NCI-H2196 treated with DMSO at 0.1 percent for 48 hours (cell line): ENCODE measurements at regions not wholly inside any gene's neighbourhood (a gene's known extent, or its start where the extent isn't known, plus 50 kb on each side); places are given as distances from the start of the nearest gene placed in this dataset.

Source experiments
- DNase-seq: peaks from one replicate; lab custom pipeline; 2025; ENCODE audit not compliant: unreplicated experiment; lab: John Stamatoyannopoulos, UW

DNA sequence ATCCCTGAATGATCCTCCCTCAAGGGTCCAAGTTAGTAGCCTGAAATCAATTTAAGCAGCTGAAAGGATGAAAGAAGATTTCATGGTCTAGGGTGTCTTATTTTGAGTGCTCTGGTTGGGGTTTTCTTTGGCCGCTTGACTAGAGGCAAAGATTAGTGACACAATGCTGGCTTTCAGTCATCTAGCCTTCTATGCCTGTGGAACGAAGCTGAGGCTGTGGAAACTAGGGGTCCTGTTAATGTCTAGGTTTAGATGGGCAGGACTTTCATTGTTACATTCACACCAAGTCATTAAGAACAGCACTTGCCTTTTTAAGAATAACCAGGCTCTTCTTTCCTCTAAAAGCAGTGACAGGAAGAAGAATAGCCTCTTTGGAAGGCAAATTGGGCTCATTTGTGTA lies 253.8 kb upstream of the E2F7 start:
- no peak for DNase-seq

DNA sequence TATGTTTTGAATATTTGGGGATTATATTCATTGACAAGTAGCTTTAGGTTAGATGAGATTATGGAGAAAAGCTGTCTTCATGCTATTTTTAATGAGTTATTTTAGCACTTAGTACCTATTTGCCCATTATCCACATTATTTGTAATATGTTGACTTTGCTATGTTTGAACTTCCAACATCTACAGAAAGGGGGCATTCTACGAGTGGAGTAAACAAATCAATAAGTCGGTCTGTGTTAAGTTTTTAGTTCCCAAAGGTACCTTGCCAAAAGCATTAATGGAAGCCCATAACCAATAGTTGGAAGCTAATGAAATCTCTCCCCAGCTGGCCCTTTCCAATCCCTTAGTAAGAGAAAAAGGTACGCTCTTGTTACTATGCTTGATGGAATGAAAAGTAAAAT lies 250.0 kb upstream of the E2F7 start:
- no peak for DNase-seq

DNA sequence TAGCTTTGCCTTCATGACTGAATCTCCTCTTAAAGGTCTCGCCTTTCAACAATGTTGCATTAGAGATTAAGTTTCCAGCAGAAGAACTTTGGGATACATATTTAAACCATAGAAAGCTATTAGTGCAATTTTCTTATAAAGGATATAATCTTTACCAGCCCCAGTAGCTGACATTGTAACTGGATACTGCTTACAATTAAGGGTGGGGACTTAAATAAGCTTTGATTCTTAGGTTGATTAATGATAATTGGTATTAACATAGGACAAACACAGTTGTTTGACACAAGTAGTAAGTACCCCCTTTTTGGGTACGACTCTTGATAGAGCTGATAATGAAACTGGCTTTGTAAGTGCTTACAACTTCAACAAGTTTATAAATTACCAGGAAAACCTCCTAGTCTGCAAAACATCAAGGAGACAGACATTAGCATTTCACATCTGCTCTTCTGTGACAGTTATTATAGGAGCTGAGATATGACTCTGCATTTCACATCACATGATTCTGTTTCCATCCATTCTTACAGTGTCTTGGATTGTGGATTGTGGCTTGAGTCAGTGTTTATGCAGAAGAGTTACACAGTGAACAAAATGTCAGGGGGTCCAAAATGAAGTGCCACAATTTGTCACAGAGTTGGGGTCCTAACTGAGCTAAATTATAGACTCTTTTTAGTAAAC lies 249.1 kb upstream of the E2F7 start:
- no peak for DNase-seq

DNA sequence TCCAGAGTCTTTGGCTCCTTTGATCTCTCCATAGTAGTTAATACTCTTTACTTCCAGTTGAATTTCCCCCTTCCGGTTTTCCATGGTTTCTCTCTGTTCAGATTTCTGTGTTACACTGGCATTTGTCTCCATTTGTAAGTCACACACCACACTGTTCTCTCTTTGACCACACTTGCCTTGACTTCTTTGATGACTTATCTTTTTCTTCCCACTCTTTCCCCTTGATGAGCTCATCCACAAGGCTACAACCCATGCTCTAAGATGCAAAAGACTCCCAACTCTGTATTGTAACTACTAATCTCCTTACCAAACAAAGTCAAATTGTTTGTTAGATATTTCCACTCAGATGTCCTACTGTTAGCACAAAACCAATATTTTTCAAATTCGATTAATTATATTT lies 242.7 kb upstream of the E2F7 start:
- no peak for DNase-seq

DNA sequence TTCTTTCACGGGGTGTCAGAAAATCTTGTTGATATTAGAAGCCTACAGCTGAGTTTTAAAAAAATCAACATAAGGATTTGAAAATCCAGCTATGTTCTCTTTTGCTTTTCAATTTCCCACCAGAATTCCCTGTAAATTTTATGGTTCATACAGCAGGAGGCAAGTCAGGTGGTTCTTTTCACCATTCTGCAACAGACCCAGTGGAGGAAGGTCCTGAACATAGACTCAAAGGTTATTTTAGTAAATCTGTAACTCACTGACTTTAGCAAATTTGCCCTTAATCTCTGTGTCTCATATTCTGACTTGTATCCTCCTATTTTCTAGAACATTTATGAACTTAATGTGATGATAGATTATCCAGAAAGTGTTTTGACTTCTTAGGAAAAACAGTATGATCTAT lies 235.4 kb upstream of the E2F7 start:
- no peak for DNase-seq

DNA sequence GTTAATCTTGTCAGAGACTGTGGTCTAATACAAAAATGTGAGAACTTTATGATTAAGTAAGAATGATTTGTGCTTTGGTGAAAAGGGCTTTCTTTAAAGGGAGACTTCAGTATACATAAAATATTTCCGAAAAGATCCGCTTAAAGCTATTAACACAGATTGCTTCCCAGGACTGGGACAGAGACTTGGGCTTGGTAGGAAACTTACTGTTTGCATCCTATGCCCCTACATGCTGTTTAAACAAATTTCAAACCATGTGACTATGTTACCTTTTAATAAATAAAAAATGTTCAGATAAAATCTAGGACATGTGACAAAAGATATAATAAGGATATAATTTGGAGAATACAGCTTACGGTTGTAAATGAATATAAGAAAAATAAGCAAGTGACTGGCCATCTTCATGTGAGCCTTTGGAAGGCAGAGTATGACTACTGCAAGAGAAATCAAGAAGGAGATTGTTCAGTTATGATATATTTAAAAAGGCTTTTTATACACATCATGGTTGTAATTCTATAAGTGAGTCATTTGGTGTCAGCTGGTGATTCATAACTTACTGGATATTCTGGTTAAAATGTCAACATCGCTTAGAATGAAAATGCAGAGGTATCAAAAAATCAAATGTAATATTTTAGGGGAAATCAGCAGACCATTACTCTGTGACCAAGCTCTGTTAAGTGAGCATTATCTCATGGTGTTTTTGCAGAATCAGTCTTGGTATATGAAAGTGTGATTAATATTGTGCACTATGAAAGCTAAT lies 234.7 kb upstream of the E2F7 start:
- no peak for DNase-seq

DNA sequence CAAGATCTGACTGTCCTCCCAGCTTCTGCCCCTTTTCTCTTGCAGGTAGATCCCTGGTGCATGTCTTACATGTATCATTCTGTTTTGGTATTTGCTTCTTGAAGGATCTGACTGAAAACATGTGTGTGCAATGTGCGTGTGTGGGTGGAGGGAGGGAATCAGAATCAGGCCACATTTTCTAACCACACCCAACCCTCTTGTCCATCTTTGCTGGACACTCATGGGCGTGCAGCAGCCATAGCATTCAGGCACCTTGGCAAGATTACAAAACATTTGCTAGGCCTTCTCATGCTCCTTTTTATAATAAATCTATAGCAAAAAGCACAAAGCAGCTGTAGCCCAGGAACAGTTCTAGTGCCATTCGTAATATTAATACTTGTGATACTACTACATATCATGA lies 233.6 kb upstream of the E2F7 start:
- DNase-seq = no peak

DNA sequence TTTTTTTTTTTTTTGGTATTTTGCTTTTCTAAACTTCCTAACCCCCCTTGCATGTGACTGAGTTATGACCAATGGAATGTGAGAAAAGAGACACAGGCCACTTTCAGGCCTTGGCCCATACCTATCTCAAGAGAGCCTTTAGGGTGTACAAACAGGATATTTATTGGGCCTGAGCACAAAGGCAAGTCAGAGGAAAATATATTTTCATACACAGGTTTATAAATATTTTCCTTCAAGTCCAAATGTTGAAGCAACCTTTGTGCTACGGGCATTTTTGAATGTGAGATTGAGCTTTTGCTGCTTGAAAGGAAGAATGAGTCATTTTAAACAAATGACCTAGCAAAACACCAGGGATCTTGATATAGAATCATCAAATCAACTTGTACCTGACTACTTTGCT lies 228.6 kb upstream of the E2F7 start:
- no peak for DNase-seq

DNA sequence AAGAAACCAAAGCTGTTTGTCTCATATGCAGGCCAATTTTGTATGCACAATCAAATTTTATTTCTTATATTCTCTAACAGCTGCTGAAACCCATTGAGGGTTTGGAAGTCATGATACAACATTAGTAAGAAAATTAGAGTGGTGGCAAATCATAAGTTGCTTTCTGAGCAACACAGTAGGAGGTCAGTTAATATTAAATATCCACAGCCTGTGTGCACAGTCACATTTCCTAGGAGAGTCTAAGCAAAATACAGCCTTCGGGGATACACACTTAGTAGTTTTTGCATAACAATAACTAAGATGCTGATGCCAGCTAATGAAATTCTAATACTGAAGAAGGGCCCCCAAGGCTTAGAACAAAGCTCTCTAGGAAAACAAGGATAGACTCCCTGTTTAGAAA lies 209.6 kb upstream of the E2F7 start:
- DNase-seq = no peak

DNA sequence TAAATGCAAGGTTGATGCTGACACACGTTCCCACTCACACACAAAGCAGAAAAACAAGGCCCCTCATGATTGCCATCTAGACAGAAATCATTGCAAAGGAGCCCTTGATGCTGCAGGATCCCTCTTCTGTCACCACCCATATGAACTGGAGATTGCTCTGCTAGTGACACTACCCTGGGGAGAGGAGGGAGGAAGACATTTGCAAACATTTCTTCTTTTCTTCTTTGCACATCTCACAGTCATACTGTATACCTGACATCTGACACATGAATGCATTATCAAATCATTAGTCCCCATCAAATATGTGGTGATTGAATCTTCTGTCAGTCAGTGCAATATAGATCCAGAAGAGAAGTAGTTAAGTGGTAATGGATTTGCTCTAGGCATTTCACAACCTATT lies 208.5 kb upstream of the E2F7 start:
- DNase-seq = no peak

DNA sequence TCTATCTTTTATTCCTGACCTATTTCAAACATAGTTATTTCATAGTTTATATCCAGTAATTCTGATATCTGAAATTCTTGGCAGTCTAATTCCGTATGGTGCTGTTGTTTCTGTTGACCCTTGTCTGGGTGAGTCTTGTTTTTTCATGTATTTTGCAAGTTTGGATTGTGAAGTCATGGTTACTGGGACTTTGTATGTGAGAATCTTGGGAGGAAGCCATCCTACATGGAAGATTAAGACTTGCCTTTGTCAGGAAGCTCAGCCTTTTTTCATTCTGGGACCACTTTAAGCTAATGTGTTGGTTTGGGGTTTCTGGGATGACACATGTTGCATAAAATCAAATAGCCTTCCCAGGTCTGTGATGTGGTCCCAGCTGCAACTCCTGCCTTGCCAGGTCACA lies 191.6 kb upstream of the E2F7 start:
- DNase-seq = no peak

DNA sequence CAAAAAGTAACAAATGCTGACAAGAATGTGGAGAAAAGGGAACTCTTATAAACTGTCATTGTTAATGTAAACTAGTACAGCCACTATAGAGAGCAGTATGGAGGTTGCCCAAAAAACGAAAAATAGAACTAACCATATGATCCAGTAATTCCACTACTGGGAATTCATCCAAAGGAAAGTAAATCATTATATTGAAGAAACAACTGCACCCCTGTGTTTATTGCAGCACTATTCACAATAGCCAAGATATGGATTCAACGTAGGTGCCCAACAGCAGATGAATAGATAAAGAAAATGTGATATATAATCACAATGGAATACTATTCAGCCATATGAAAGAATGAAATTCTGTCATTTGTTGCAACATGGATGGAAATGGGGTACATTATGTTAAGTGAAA lies 188.0 kb upstream of the E2F7 start:
- DNase-seq = no peak

DNA sequence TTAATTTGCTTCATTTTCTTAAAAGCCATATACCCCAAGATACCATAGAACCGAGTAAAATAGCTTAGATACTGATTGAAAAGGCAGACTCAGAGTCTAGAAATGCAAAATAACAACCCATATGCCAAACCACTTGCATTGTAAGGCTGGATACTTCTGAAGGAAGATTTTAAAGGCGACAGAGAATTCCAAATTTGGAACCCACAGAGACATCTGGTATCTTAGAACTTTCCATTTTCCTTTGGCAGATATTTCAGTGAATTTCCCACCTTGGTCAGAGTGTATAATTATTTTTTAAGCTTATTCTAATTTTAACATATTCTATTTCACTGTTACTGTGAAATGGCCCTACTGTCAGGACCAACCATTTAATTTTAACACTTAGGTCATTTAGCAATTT lies 186.4 kb upstream of the E2F7 start:
- no peak for DNase-seq

DNA sequence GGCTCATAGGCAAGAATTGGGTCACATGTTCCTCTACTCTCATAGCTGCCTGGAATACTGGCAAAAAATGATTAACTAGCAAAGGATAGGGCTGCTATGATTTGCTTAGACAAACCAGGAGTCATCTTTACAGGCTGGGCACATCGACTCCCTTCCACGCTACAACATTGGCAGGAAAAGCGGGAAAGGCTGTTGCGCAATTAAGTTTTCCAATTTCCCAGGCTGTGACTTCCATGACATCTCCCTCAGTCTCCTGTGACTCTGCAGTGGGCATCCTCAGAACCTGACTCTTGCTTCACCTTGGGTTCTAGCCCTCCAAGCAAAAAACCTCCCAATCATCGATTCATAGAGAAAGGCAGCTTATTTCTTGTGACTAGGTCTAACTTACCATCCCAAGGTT lies 184.5 kb upstream of the E2F7 start:
- DNase-seq = no peak

DNA sequence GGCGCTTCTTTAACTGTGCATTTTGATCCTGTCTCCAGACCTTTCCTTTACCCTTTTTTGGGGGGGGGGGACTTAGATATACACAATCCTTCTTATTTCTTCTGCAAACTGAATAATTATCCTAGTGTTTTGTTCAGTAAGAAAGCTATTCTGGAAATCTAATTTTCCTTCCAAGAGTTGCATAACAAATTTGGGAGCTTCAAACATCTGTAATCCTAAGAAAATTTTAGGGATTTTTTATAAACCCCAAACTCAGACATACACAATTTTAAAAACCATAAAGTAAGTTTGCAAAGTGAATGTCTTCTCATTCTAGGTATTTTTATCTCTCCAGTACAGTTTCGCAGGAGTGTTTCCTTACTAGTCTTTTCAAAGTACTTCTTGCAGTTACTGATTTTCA lies 182.7 kb upstream of the E2F7 start:
- no peak for DNase-seq

DNA sequence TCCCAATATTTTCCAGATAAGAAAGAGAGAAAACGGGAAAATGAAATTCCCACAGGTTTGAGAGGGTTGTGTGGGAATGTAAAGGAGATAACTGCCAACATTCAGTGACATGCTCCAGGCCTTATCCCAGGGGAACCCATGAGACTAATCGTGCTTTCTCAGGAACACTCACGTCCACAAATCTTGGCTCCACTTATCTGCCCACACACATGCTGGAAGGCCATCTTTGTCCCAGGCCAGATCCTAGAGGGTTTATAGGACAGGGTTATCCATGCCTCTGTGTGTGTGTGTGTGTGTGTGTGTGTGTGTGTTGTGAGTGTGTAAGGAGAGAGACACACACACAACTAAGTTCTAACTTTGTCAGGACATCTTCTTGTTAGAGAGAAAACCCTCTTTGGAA lies 182.2 kb upstream of the E2F7 start:
- no peak for DNase-seq

DNA sequence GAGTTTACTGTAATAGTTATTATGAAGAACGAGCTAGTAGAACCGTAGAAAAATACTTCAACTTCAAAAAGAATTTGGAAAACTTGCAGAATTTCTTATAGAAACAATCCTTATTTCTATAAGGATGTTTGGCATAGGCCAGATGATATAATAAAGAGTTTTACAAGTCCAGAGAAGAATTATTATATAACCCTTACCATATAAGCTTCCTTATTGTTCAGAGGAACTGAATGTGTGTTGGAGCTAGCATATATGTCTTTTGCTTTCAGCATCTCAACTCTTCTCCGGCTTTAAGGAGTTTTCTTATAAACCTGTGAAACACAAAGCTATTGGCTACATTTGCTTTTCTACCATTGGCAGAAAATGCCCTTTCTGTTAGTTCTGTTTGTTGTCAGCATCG lies 178.0 kb upstream of the E2F7 start:
- no peak for DNase-seq

DNA sequence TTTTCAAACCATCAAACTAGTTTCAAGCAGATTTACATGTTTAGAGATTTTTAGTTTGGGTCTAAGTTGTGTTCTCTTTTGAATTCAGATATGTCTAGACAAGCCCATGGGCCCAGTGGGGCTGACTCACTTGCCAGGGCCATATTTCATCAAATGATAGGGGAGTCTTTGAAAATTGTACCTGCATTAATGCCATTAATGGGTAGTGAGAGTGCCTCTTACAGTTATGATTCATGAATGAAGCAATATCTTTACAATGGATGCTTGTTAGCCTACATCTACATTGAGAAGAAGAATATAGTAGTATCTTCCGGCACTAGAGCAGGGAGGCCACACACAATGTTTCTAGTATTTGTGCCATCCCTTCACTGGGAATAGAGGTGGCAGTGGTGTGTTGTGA lies 174.2 kb upstream of the E2F7 start:
- no peak for DNase-seq

DNA sequence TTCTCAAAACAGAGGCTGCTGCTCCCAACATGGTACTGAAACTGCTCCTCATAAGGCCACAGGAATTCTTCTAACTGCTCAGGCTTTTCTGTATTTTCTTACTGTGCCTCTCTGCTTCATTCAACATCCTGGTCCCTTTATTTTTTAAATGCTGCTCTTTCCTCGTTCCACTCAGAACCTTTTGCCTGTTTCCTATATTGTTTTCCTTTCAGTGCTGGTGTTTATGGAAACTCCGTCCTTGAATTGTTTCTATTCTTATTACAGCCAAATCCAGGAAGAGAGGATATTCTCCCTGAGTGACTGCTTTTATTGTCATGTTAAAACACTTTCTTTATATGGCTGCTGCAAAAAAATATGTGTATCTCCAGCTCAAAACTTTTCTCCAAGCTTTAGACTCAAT lies 173.0 kb upstream of the E2F7 start:
- no peak for DNase-seq

DNA sequence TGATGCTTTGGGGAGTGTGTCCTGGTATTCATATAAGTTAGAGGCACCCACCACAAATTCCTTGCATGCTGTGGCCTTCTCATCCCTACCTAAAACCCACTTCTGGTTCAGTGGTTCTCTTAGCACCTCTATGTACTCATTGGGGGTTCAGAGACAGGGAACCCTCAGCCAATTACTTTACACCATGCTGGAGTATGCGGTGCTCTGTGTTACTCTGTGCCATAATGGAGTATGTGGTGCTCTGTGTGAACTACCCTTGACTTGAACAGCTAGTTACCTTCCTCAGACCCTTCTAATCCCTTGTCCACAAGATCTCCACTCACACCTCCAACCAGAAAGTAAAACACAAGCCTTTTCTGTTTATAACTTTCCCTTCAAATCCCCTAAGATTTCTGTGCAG lies 172.5 kb upstream of the E2F7 start:
- no peak for DNase-seq

DNA sequence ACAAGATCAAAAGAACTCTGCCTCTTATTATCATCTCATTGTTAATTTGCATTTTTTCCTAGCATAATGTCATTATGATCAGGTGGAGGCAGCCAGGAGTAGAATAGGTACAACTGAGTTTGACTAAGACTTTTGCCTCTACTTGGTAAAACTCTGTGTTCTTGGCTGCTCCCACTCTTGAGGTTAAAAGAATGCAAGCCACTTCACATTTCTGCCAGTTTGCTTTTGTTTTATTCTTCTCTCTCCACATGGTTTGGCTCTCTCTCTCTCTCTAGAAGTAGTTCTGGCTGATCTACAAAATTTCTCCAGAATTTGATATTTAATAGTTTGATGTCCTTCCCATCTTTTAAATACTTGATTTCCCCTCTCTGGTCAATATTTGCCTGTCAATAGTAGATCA lies 170.7 kb upstream of the E2F7 start:
- DNase-seq = no peak

DNA sequence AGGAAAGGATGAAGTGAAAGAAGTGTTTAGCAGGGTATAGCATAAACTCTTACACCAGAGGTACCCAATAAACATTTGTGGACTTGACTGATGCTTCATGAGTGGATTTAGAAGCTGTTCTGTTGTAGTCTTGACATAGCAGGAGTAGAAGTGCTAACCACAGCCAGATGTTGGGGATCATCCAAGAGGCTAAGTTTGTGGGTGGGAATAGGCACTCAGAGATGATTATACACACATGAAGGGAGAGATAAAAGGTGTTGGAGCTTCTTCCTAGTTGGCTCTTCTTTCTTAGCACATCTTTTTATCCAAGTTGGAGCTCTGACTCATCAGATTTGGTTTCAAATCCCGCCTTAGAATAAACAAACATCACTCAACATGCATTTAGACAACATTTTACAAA lies 166.7 kb upstream of the E2F7 start:
- no peak for DNase-seq

DNA sequence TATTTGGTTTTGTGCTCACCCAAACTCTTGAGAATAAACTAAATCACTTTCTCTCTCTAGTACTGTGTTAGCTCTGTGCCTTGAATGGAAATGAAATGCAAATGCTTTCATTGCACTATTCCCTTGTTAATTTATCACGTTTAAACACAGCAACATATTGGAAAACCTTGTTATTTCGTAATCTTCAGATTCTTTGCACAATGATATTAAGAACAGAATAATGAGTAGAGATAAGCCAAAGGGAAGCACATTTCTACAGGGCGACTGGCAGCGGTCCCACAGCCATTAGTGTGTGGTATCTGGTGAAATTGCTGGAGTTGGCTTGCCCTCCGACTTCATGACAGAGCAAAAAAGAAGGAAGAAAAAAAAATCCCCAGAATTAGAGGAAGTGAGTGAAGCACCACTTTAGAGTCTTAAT lies 166.1 kb upstream of the E2F7 start:
- DNase-seq = no peak
